Ovary (tissue), 7 donors: ENCODE measurements at regions not wholly inside any gene's neighbourhood (a gene's known extent, or its start where the extent isn't known, plus 50 kb on each side); places are given as distances from the start of the nearest gene placed in this dataset.

Experiments
- DNase-seq, 5 donors: peaks; one replicate each; pipeline ENCODE4 v3.0.0-alpha.2; 2019 to 2020
- H3K27ac ChIP-seq, 2 donors: fragments of 200-600 bp; one replicate each; pipeline versions ENCODE4 v1.5.1 to v1.8.0; 2019 to 2022
- H3K27me3 ChIP-seq: fragments of 200-600 bp; one replicate; pipeline ENCODE4 v1.8.0; 2022
- H3K36me3 ChIP-seq: fragments of 200-600 bp; sonication (generic); one replicate; pipeline ENCODE4 v1.5.1; 2019
- H3K4me1 ChIP-seq: one replicate; pipeline ENCODE4 v1.8.1; 2013; ENCODE audit warnings: mild to moderate bottlenecking, moderate library complexity; ENCODE audit not compliant: insufficient read depth
- H3K4me3 ChIP-seq: fragments of 200-600 bp; sonication (generic); one replicate; pipeline ENCODE4 v1.5.1; 2017
- H3K9me3 ChIP-seq, 2 donors: fragments of 200-600 bp in 1 of 2; sonication (generic) in 1 of 2; one replicate each; pipeline versions ENCODE4 v1.5.1 to v1.8.1; 2013 to 2019; ENCODE audit warnings: mild to moderate bottlenecking in 1 of 2, moderate library complexity in 1 of 2
- CTCF ChIP-seq, 3 donors: fragments of 450-650 bp in 2 of 3; fragments of 200-600 bp in 1 of 3; IDR thresholded peaks; one replicate each; pipeline versions ENCODE4 v1.5.1 to v1.8.0; 2016 to 2022; ENCODE audit warnings: antibody characterized with exemption in 3 of 3, mild to moderate bottlenecking in 1 of 3
- EP300 ChIP-seq: sonication (generic); formaldehyde crosslinking; IDR thresholded peaks from one replicate; pipeline ENCODE4 v1.6.1; 2017; ENCODE audit warnings: antibody characterized with exemption
- POLR2A ChIP-seq: fragments of 450-650 bp; IDR thresholded peaks from one replicate; pipeline ENCODE4 v1.6.1; 2017; ENCODE audit warnings: antibody characterized with exemption, mild to moderate bottlenecking, moderate library complexity
- WGBS, 3 donors: extraction: QIAGEN DNeasy Blood & Tissue Kit in 1 of 3; methylation state at CpG; one replicate each; pipeline versions ENCODE4 v1.1.5 to v1.1.7; 2013 to 2017; 5-methylcytosine and 5-hydroxymethylcytosine counted together
- intact Hi-C, 4 donors: fragments of 100-400 bp; cut with DNase I; formaldehyde crosslinking; loops; one replicate each; pipeline versions ENCODE4 v1.11.0 to v1.15.1; 2022 to 2023
- donor health status: DM: no; HTN: no; CAD: no; lungs with moderate emphysema.
- donor health status: DM: no; HTN: no; CAD: no.
- donor health status: Bipolar disorder and iron deficiency.
- donor health status: DM: no; HTN: no; CAD: no.
- donor health status: DM: yes; HTN: yes; CAD: no.

GRCh38 chr9:101858026-101858425, 119.6 kb upstream of the GRIN3A start:
- Histone ChIP-seq H3K9me3 (no peaks in the 10 kb centered on the region), H3K4me1 (no peaks in the 10 kb centered on the region), H3K27ac (no peak overlapping the region), H3K36me3 (no peaks in the 10 kb centered on the region), H3K4me3 (no peak overlapping the region), H3K27me3 (no peaks in the 10 kb centered on the region)
- TF ChIP-seq EP300: no peak
- no peak for TF ChIP-seq POLR2A
- TF ChIP-seq CTCF (IDR thresholded peaks at IDR 0.05): no peak
- 65 to 80% (median 71%) methylated on average over 5 of the region's 5 CpGs for WGBS, 3 donors
- no peak for DNase-seq
- intact Hi-C loops: no loop called here

- no peak overlapping the region for H3K4me3 ChIP-seq
- WGBS, 3 donors: 44 to 57% (median 53%) methylated on average over 1 of the region's 1 CpG
Observed at GRCh38 chr9:101849102-101849707, 110.8 kb upstream of the GRIN3A start.

GRCh38 chr9:101848485-101848919, 110.1 kb upstream of the GRIN3A start:
- no peak for DNase-seq
- TF ChIP-seq POLR2A (no peak), EP300 (no peak), CTCF (IDR thresholded peaks at IDR 0.05) (no peak)
- Histone ChIP-seq H3K4me1 (no peaks in the 10 kb centered on the region), H3K36me3 (no peaks in the 10 kb centered on the region), H3K27me3 (no peaks in the 10 kb centered on the region), H3K27ac (no peak overlapping the region), H3K9me3 (no peaks in the 10 kb centered on the region), H3K4me3 (no peak overlapping the region)
- intact Hi-C loops: no loop called here
- 43 to 57% (median 54%) methylated on average over 6 of the region's 6 CpGs for WGBS, 3 donors

More at GRCh38 chr9:101849102-101849707, 110.8 kb upstream of the GRIN3A start:
- no peak for TF ChIP-seq CTCF (IDR thresholded peaks at IDR 0.05)
- no peak for TF ChIP-seq POLR2A
- TF ChIP-seq EP300: no peak
- no peaks in the 10 kb centered on the region for H3K36me3 ChIP-seq
- H3K4me1 ChIP-seq: no peaks in the 10 kb centered on the region
- H3K27ac ChIP-seq: no peak overlapping the region
- H3K9me3 ChIP-seq: no peaks in the 10 kb centered on the region
- intact Hi-C loops: no loop called here
- H3K27me3 ChIP-seq: no peaks in the 10 kb centered on the region
- DNase-seq: no peak

- no peaks in the 10 kb centered on the region for H3K4me1 ChIP-seq
- 54 to 77% (median 57%) methylated on average over 4 of the region's 4 CpGs for WGBS, 3 donors
- H3K9me3 ChIP-seq: no peaks in the 10 kb centered on the region
- TF ChIP-seq POLR2A: no peak
- no peak for TF ChIP-seq EP300
- TF ChIP-seq CTCF (IDR thresholded peaks at IDR 0.05): no peak
- intact Hi-C loops: no loop called here
- no peak overlapping the region for H3K27ac ChIP-seq
- no peak for DNase-seq
- H3K36me3 ChIP-seq: no peaks in the 10 kb centered on the region
- H3K27me3 ChIP-seq: no peaks in the 10 kb centered on the region
- H3K4me3 ChIP-seq: no peak overlapping the region
Observed at GRCh38 chr9:101846161-101846560, 107.7 kb upstream of the GRIN3A start.
